ENCODE measurements at regions not wholly inside any gene's neighbourhood (a gene's known extent, or its start where the extent isn't known, plus 50 kb on each side); places are given as distances from the start of the nearest gene placed in this dataset.

GRCh38 chr5:6826756-6827155, 113.5 kb downstream of the TENT4A start:
- TF ChIP-seq ESRRG (CRISPR knock-in tag; IDR thresholded peaks at IDR 0.05) (no peak), BACH2 (CRISPR knock-in tag; IDR thresholded peaks at IDR 0.05; ENCODE audit: borderline replicate concordance) (no peak), ISL1 (CRISPR knock-in tag; IDR thresholded peaks at IDR 0.05) (no peak), GLIS3 (CRISPR knock-in tag; IDR thresholded peaks at IDR 0.05) (no peak), ZNF70 (CRISPR knock-in tag; IDR thresholded peaks at IDR 0.05) (no peak), CREB5 (CRISPR knock-in tag; IDR thresholded peaks at IDR 0.05; ENCODE audit: low read depth) (no peak), POU6F1 (CRISPR knock-in tag; IDR thresholded peaks at IDR 0.05; ENCODE audit: borderline replicate concordance, low read depth) (no peak), CSRNP3 (CRISPR knock-in tag; IDR thresholded peaks at IDR 0.05) (no peak), ZFP3 (CRISPR knock-in tag; IDR thresholded peaks at IDR 0.05) (no peak), TCF4 (CRISPR knock-in tag; IDR thresholded peaks at IDR 0.05; ENCODE audit: borderline replicate concordance) (no peak), TOX (CRISPR knock-in tag; IDR thresholded peaks at IDR 0.05; ENCODE audit: borderline replicate concordance) (no peak), ZNF8 (CRISPR knock-in tag; IDR thresholded peaks at IDR 0.05) (no peak), ZFP30 (CRISPR knock-in tag; IDR thresholded peaks at IDR 0.05) (no peak), PPARA (CRISPR knock-in tag; IDR thresholded peaks at IDR 0.05; ENCODE audit: borderline replicate concordance) (no peak), RARB (CRISPR knock-in tag; IDR thresholded peaks at IDR 0.05) (no peak)
- TF ChIP-seq, protein P1, sequence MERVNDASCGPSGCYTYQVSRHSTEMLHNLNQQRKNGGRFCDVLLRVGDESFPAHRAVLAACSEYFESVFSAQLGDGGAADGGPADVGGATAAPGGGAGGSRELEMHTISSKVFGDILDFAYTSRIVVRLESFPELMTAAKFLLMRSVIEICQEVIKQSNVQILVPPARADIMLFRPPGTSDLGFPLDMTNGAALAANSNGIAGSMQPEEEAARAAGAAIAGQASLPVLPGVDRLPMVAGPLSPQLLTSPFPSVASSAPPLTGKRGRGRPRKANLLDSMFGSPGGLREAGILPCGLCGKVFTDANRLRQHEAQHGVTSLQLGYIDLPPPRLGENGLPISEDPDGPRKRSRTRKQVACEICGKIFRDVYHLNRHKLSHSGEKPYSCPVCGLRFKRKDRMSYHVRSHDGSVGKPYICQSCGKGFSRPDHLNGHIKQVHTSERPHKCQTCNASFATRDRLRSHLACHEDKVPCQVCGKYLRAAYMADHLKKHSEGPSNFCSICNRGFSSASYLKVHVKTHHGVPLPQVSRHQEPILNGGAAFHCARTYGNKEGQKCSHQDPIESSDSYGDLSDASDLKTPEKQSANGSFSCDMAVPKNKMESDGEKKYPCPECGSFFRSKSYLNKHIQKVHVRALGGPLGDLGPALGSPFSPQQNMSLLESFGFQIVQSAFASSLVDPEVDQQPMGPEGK (CRISPR knock-in tag; IDR thresholded peaks at IDR 0.05; ENCODE audit: borderline replicate concordance): no peak
- TF ChIP-seq, protein P2, sequence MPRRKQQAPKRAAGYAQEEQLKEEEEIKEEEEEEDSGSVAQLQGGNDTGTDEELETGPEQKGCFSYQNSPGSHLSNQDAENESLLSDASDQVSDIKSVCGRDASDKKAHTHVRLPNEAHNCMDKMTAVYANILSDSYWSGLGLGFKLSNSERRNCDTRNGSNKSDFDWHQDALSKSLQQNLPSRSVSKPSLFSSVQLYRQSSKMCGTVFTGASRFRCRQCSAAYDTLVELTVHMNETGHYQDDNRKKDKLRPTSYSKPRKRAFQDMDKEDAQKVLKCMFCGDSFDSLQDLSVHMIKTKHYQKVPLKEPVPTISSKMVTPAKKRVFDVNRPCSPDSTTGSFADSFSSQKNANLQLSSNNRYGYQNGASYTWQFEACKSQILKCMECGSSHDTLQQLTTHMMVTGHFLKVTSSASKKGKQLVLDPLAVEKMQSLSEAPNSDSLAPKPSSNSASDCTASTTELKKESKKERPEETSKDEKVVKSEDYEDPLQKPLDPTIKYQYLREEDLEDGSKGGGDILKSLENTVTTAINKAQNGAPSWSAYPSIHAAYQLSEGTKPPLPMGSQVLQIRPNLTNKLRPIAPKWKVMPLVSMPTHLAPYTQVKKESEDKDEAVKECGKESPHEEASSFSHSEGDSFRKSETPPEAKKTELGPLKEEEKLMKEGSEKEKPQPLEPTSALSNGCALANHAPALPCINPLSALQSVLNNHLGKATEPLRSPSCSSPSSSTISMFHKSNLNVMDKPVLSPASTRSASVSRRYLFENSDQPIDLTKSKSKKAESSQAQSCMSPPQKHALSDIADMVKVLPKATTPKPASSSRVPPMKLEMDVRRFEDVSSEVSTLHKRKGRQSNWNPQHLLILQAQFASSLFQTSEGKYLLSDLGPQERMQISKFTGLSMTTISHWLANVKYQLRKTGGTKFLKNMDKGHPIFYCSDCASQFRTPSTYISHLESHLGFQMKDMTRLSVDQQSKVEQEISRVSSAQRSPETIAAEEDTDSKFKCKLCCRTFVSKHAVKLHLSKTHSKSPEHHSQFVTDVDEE (CRISPR knock-in tag; IDR thresholded peaks at IDR 0.05): no peak
- ATAC-seq: no peak

DNA sequence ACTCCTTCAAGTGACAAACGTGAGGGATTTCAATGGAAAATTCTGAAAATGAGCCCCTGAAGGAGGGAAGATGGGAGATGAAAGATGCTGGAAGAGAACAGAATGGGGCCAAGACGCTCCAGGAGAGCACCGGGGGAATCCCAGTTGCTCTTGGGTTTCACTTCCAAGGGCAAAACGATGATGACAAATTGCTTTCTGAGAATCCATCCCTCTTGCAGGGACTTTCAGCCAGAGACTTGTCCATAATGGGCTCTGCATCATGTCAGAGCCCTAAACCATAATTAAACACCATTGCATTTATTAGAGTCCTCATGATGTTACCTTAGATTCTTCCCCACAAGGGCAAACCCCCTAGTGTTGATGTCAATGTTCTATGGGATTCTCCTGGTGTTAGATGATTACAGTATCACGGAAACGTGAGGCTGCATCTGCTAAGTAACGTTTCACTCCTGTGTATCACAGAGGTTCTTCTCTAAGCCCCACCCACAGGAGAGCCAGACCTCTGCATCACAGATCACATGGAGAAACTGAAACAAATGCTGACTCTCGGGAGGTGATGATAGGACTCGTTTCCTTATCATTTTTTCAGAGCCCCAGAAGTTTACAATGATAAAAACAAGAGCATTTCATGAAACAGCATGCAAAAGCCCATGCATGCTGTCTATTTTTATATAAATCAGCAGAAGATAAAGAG, 114.4 kb downstream of the TENT4A start:
- TF ChIP-seq ZNF565 (CRISPR knock-in tag; conservative IDR thresholded peaks at IDR 0.05; ENCODE audit: low read depth): no peak
- no peak for TF ChIP-seq TOX (CRISPR knock-in tag; IDR thresholded peaks at IDR 0.05; ENCODE audit: borderline replicate concordance)
- no peak for TF ChIP-seq ZFP30 (CRISPR knock-in tag; IDR thresholded peaks at IDR 0.05)
- no peak for TF ChIP-seq ESRRG (CRISPR knock-in tag; IDR thresholded peaks at IDR 0.05)
- ATAC-seq: peak; percentile 46; the same call in 1 of the 3 replicates

DNA sequence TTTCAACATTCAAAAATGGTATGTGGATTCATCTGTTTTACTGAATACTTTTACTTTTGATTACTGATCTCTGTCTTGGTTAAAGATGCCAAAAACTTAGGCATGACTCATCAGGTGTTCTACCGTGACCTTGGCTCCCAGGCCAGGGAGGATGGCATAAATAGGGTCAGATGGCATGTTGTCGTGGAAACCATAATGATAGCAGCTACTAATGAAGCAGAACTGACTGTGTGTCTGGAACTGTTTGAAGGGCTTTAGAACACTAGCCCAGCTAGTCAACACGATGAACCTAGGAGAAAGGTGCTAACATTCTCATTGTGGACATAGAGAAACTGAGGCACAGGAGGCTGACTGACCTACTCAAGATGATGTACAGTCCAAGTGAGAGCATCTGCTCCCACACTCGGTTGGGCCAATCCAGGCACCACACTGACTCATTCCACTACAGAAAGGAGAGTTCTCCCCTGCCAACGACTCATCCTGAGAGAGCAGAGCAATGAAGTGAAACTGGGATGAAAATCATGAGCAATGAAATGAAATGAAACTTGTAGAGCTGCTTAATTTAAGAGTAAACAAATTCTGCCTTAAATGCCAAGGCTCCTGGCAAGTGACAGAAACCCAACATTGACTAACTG, 116.0 kb downstream of the TENT4A start:
- no peak for ATAC-seq
- TF ChIP-seq TOX (CRISPR knock-in tag; IDR thresholded peaks at IDR 0.05; ENCODE audit: borderline replicate concordance): no peak
- no peak for TF ChIP-seq ZNF565 (CRISPR knock-in tag; conservative IDR thresholded peaks at IDR 0.05; ENCODE audit: low read depth)
- no peak for TF ChIP-seq ARNTL (CRISPR knock-in tag; IDR thresholded peaks at IDR 0.05; ENCODE audit: borderline replicate concordance, low read depth)
- TF ChIP-seq CREB5 (CRISPR knock-in tag; IDR thresholded peaks at IDR 0.05; ENCODE audit: low read depth): no peak
- TF ChIP-seq GLIS3 (CRISPR knock-in tag; IDR thresholded peaks at IDR 0.05): no peak
- TF ChIP-seq ZNF8 (CRISPR knock-in tag; IDR thresholded peaks at IDR 0.05): no peak
- no peak for TF ChIP-seq ZFP30 (CRISPR knock-in tag; IDR thresholded peaks at IDR 0.05)
- TF ChIP-seq ZNF70 (CRISPR knock-in tag; IDR thresholded peaks at IDR 0.05): no peak
- TF ChIP-seq, protein P1 (CRISPR knock-in tag; IDR thresholded peaks at IDR 0.05; ENCODE audit: borderline replicate concordance): no peak
- TF ChIP-seq, protein P2 (CRISPR knock-in tag; IDR thresholded peaks at IDR 0.05): no peak
